Gastrocnemius medialis (tissue), 4 donors: ENCODE measurements at regions not wholly inside any gene's neighbourhood (a gene's known extent, or its start where the extent isn't known, plus 50 kb on each side); places are given as distances from the start of the nearest gene placed in this dataset.

Experiments used
- POLR2A ChIP-seq, 2 donors: fragments of 450-650 bp; IDR thresholded peaks; one replicate each; pipeline ENCODE4 v1.6.1; 2017; ENCODE audit warnings: antibody characterized with exemption in 2 of 2, mild to moderate bottlenecking in 2 of 2, moderate library complexity in 2 of 2
- TF ChIP-seq, protein P1 (sequence below), 5 experiments: fragments of 450-650 bp in 3 of 5; fragments of 200-600 bp in 2 of 5; sonication (generic) in 2 of 5; IDR thresholded peaks in 4 of 5; conservative IDR thresholded peaks in 1 of 5; 1 replicate in 4 of 5; 2 replicates in 1 of 5; pipeline ENCODE4 v1.5.1; 2016 to 2019; ENCODE audit warnings: antibody characterized with exemption in 5 of 5, mild to moderate bottlenecking in 3 of 5, moderate library complexity in 3 of 5

DNA sequence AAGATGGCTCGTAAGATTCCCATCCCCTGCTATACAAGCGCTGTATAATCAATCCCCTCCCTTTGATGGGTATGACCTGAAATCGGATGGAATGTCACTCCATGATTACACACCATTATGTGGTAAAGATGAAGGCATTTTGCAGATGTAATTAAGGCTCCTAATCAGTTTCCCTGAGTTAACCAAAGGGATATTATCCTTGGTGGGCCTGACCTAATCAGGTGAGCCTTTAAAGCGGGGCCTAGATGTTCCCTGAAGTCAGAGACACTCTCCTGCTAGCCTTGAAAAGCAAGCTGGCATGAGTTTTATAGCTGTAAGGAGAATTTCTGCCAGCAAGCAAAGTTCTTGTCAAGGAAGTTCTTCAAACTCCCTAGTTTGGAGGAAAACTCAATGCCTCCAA, 223.8 kb upstream of the FN1 start:
- TF ChIP-seq, protein P1, sequence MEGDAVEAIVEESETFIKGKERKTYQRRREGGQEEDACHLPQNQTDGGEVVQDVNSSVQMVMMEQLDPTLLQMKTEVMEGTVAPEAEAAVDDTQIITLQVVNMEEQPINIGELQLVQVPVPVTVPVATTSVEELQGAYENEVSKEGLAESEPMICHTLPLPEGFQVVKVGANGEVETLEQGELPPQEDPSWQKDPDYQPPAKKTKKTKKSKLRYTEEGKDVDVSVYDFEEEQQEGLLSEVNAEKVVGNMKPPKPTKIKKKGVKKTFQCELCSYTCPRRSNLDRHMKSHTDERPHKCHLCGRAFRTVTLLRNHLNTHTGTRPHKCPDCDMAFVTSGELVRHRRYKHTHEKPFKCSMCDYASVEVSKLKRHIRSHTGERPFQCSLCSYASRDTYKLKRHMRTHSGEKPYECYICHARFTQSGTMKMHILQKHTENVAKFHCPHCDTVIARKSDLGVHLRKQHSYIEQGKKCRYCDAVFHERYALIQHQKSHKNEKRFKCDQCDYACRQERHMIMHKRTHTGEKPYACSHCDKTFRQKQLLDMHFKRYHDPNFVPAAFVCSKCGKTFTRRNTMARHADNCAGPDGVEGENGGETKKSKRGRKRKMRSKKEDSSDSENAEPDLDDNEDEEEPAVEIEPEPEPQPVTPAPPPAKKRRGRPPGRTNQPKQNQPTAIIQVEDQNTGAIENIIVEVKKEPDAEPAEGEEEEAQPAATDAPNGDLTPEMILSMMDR (IDR thresholded peaks at IDR 0.05 in 4 of 5, conservative IDR thresholded peaks at IDR 0.05 in 1 of 5), result no peak
- no peak for TF ChIP-seq POLR2A (IDR thresholded peaks at IDR 0.05)
